Choroid plexus epithelial cell (primary cell): ENCODE measurements at regions not wholly inside any gene's neighbourhood (a gene's known extent, or its start where the extent isn't known, plus 50 kb on each side); places are given as distances from the start of the nearest gene placed in this dataset.

Source experiments
- DNase-seq: peaks from one replicate; pipeline ENCODE4 v3.0.0-alpha.2; 2010; ENCODE audit warnings: low read depth
- H3K4me3 ChIP-seq: 2 replicates; pipeline ENCODE4 v1.5.1; 2011; ENCODE audit warnings: low read depth, mild to moderate bottlenecking, control low read depth, low read length, moderate library complexity
- CTCF ChIP-seq: conservative IDR thresholded peaks from 2 replicates; pipeline ENCODE4 v1.5.1; 2011; ENCODE audit warnings: low read depth, mild to moderate bottlenecking, control low read depth, inconsistent platforms, low read length, moderate library complexity

- DNase-seq = no peak
- H3K4me3 ChIP-seq = no peak overlapping the region
- TF ChIP-seq CTCF = no peak
These were observed 105.5 kb upstream of the TMEM72 start for GRCh38 chr10:44805466-44806210.

GRCh38 chr10:44806950-44807349, 104.2 kb upstream of the TMEM72 start:
- no peak for DNase-seq
- no peak overlapping the region for H3K4me3 ChIP-seq

GRCh38 chr10:44807451-44807850, 103.7 kb upstream of the TMEM72 start:
- no peak for TF ChIP-seq CTCF
- DNase-seq = no peak

More at GRCh38 chr10:44806950-44807349, 104.2 kb upstream of the TMEM72 start:
- TF ChIP-seq CTCF = no peak

GRCh38 chr10:44809647-44810046, 101.5 kb upstream of the TMEM72 start:
- peak; percentile 57 for TF ChIP-seq CTCF
- no peak overlapping the region for H3K4me3 ChIP-seq
- DNase-seq = peak; percentile 53

More at GRCh38 chr10:44807451-44807850, 103.7 kb upstream of the TMEM72 start:
- no peak overlapping the region for H3K4me3 ChIP-seq

GRCh38 chr10:44811072-44811471, 100.1 kb upstream of the TMEM72 start:
- no peak for TF ChIP-seq CTCF
- DNase-seq = peak; percentile 44
- H3K4me3 ChIP-seq = no peak overlapping the region

GRCh38 chr10:44813201-44813600, 97.9 kb upstream of the TMEM72 start:
- DNase-seq = no peak
- no peak for TF ChIP-seq CTCF
- no peak overlapping the region for H3K4me3 ChIP-seq

- H3K4me3 ChIP-seq = no peak overlapping the region
- no peak for TF ChIP-seq CTCF
- DNase-seq = no peak
These were observed 96.2 kb upstream of the TMEM72 start for GRCh38 chr10:44814929-44815328.
